WERI-Rb-1 (cell line): ENCODE measurements at regions not wholly inside any gene's neighbourhood (a gene's known extent, or its start where the extent isn't known, plus 50 kb on each side); places are given as distances from the start of the nearest gene placed in this dataset.

Experiments
- DNase-seq: peaks from one replicate; pipeline ENCODE4 v3.0.0-alpha.2; 2020
- H3K27ac ChIP-seq: fragments of 250-450 bp; sonication (Bioruptor Pico); 2 replicates; pipeline ENCODE4 v1.5.1; 2020; ENCODE audit warnings: mild to moderate bottlenecking, moderate library complexity
- H3K27me3 ChIP-seq: fragments of 250-450 bp; sonication (Bioruptor Pico); 2 replicates; pipeline ENCODE4 v1.5.1; 2021; ENCODE audit warnings: mild to moderate bottlenecking, low read depth, moderate library complexity; ENCODE audit not compliant: insufficient read depth, severe bottlenecking
- H3K36me3 ChIP-seq: fragments of 250-450 bp; sonication (Bioruptor Pico); 2 replicates; pipeline ENCODE4 v1.5.1; 2020; ENCODE audit warnings: mild to moderate bottlenecking, moderate library complexity
- H3K4me3 ChIP-seq: 2 replicates; pipeline ENCODE4 v1.5.1; 2011; ENCODE audit warnings: low read depth, mild to moderate bottlenecking, control low read depth, low read length
- H3K9me3 ChIP-seq: fragments of 250-450 bp; sonication (Bioruptor Pico); 2 replicates; pipeline ENCODE4 v1.5.1; 2021; ENCODE audit warnings: mild to moderate bottlenecking, moderate library complexity; ENCODE audit not compliant: severe bottlenecking
- TF ChIP-seq, protein P1 (sequence below): IDR thresholded peaks from 2 replicates; pipeline ENCODE4 v1.5.1; 2011; ENCODE audit warnings: low read depth, mild to moderate bottlenecking, control low read depth, inconsistent platforms, low read length

- Histone ChIP-seq H3K4me3 (peak overlapping the region; percentile 69), H3K36me3 (no peaks in the 10 kb centered on the region), H3K27me3 (peaks cover 5% of the 10 kb centered on the region), H3K27ac (no peak overlapping the region), H3K9me3 (no peaks in the 10 kb centered on the region)
- TF ChIP-seq, protein P1, sequence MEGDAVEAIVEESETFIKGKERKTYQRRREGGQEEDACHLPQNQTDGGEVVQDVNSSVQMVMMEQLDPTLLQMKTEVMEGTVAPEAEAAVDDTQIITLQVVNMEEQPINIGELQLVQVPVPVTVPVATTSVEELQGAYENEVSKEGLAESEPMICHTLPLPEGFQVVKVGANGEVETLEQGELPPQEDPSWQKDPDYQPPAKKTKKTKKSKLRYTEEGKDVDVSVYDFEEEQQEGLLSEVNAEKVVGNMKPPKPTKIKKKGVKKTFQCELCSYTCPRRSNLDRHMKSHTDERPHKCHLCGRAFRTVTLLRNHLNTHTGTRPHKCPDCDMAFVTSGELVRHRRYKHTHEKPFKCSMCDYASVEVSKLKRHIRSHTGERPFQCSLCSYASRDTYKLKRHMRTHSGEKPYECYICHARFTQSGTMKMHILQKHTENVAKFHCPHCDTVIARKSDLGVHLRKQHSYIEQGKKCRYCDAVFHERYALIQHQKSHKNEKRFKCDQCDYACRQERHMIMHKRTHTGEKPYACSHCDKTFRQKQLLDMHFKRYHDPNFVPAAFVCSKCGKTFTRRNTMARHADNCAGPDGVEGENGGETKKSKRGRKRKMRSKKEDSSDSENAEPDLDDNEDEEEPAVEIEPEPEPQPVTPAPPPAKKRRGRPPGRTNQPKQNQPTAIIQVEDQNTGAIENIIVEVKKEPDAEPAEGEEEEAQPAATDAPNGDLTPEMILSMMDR = peak; percentile 19; the same call in 1 of the 2 replicates
- DNase-seq = peak; percentile 48
Measured at GRCh38 chr13:91174886-91175501, 172.5 kb upstream of the MIR17HG start.

GRCh38 chr13:91178099-91178498, 169.4 kb upstream of the MIR17HG start:
- DNase-seq = no peak
- Histone ChIP-seq H3K27me3 (peaks cover 5% of the 10 kb centered on the region), H3K9me3 (no peaks in the 10 kb centered on the region), H3K36me3 (no peaks in the 10 kb centered on the region), H3K27ac (no peak overlapping the region), H3K4me3 (no peak overlapping the region)
- TF ChIP-seq, protein P1 = no peak

DNA sequence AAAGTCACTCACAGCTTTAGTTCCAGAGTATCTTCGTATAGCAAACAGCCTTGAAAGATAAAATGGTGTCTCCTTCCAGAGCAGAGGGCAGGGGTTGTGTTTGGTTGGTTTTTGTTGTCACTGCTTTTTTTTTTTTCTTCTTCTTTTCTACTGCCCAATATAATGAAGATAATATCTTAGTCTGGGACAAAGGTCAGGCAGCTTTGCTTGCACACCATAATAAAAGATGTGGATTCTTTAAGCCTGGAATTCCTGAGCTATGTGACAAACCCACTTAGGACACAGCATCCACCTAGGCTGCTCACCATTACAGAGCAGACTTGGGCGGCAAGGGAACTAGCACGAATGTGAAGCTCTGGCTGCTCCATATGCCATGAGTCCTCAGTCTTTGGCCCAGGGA, 165.6 kb upstream of the MIR17HG start:
- H3K9me3 ChIP-seq = no peaks in the 10 kb centered on the region
- TF ChIP-seq, protein P1 = no peak
- no peak for DNase-seq
- no peak overlapping the region for H3K4me3 ChIP-seq
- no peak overlapping the region for H3K27ac ChIP-seq
- no peaks in the 10 kb centered on the region for H3K36me3 ChIP-seq
- H3K27me3 ChIP-seq = no peaks in the 10 kb centered on the region

DNA sequence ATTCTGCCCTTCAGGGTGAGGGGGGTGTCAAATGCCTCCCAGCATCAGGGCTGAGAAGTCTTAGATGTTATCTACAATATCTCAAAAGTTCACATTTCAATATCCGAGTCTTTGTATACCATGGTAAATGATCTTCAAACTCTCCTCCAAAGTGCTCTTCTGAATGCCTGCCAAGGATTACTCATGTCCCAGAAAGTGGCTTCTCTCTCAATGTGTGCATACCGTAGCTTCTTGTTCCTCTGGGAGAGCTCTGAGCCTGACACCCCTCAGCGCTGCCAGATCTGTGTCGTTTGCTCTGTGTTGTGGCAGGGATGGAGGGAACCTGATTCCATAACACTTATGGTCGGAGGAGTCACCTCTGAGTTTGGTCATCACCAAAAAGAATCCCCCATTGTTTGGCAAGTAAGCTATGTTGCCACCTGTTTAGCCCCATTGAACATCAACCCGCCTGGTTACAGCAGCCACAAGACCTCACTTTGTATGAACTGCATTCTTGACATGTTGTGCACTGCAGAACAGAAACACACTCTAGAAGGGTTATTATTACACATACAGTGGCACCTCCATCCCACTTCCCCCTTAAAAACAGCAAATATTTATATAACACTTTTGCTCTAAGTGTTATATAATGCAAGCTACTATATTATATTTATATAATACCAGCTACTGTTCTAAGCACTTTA, 163.1 kb upstream of the MIR17HG start:
- Histone ChIP-seq H3K4me3 (no peak overlapping the region), H3K36me3 (no peaks in the 10 kb centered on the region), H3K27ac (no peak overlapping the region), H3K27me3 (no peaks in the 10 kb centered on the region), H3K9me3 (no peaks in the 10 kb centered on the region)
- TF ChIP-seq, protein P1 = no peak
- DNase-seq = no peak

GRCh38 chr13:91185294-91185863, 162.1 kb upstream of the MIR17HG start:
- Histone ChIP-seq H3K27me3 (no peaks in the 10 kb centered on the region), H3K27ac (no peak overlapping the region), H3K9me3 (no peaks in the 10 kb centered on the region), H3K4me3 (no peak overlapping the region), H3K36me3 (no peaks in the 10 kb centered on the region)
- DNase-seq = no peak
- TF ChIP-seq, protein P1 = peak; percentile 30; the same call in 1 of the 2 replicates
